ENCODE measurements at regions not wholly inside any gene's neighbourhood (a gene's known extent, or its start where the extent isn't known, plus 50 kb on each side); places are given as distances from the start of the nearest gene placed in this dataset.

- DNase-seq (ENCODE audit: extremely low read depth, insufficient read length), result no peak
- Histone ChIP-seq H3K27me3 (replicated peaks; ENCODE audit: control insufficient read depth, insufficient read depth, low read length) (no peaks in the 10 kb centered on the region), H3K36me3 (ENCODE audit: control insufficient read depth, insufficient read depth, low read length) (no peaks in the 10 kb centered on the region), H3K4me3 (replicated peaks; ENCODE audit: low read depth, low read length) (no peak overlapping the region)
- no peak for TF ChIP-seq CTCF (IDR thresholded peaks at IDR 0.05; ENCODE audit: insufficient read depth, low read length, poor library complexity, severe bottlenecking)
These were observed 473.9 kb upstream of the FZD8 start for GRCh38 chr10:36116040-36116439.

DNA sequence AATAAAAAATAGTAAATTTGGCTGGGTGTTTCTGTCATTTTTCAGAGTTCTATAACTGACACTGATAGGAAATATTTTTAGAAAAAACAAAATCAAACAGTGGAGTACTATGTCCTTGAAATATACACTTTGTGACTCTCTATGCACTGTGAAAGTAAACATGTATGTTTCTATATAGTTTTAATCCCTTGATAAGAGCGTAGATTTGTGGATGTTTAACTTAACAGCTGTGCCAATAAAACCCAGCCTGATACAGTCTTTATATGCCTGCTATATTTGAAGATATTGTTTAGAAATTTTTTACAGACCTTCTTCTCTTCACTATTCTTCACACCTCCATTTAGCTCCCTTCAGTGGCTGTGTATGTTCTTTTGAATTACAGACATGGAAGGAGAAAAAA is 473.3 kb upstream of the FZD8 start:
- Histone ChIP-seq H3K36me3 (ENCODE audit: control insufficient read depth, insufficient read depth, low read length) (no peaks in the 10 kb centered on the region), H3K27me3 (replicated peaks; ENCODE audit: control insufficient read depth, insufficient read depth, low read length) (no peaks in the 10 kb centered on the region), H3K4me3 (replicated peaks; ENCODE audit: low read depth, low read length) (no peak overlapping the region)
- TF ChIP-seq CTCF (IDR thresholded peaks at IDR 0.05; ENCODE audit: insufficient read depth, low read length, poor library complexity, severe bottlenecking), result no peak
- no peak for DNase-seq (ENCODE audit: extremely low read depth, insufficient read length)

GRCh38 chr10:36114913-36115312 is 472.8 kb upstream of the FZD8 start:
- DNase-seq (ENCODE audit: extremely low read depth, insufficient read length), result no peak

GRCh38 chr10:36114141-36114540 is 472.0 kb upstream of the FZD8 start:
- no peaks in the 10 kb centered on the region for H3K36me3 ChIP-seq (ENCODE audit: control insufficient read depth, insufficient read depth, low read length)
- H3K27me3 ChIP-seq (replicated peaks; ENCODE audit: control insufficient read depth, insufficient read depth, low read length), result no peaks in the 10 kb centered on the region
- TF ChIP-seq CTCF (IDR thresholded peaks at IDR 0.05; ENCODE audit: insufficient read depth, low read length, poor library complexity, severe bottlenecking), result no peak
- no peak overlapping the region for H3K4me3 ChIP-seq (replicated peaks; ENCODE audit: low read depth, low read length)
- no peak for DNase-seq (ENCODE audit: extremely low read depth, insufficient read length)

More at GRCh38 chr10:36114913-36115312, 472.8 kb upstream of the FZD8 start:
- Histone ChIP-seq H3K4me3 (replicated peaks; ENCODE audit: low read depth, low read length) (no peak overlapping the region), H3K36me3 (ENCODE audit: control insufficient read depth, insufficient read depth, low read length) (no peaks in the 10 kb centered on the region), H3K27me3 (replicated peaks; ENCODE audit: control insufficient read depth, insufficient read depth, low read length) (no peaks in the 10 kb centered on the region)
- TF ChIP-seq CTCF (IDR thresholded peaks at IDR 0.05; ENCODE audit: insufficient read depth, low read length, poor library complexity, severe bottlenecking), result no peak

DNA sequence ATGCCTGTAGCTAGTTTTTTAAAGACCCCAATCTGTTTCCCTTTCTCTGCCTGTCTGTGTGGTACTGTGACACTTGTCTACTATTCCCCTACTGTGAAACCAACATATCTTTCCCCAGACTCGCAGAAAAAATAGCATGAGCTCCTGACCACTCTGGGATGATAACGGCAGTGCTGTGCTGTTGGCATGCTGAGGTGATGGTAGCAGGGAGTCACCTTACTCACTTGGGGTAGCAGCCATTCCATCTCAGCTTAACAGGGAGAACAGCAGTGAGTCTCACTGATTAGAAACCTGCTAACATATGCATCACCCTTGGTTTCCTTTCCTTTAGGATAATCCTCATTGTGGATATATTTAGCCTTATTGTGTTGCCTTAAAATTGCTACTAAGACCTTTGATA is 469.6 kb upstream of the FZD8 start:
- Histone ChIP-seq H3K4me3 (replicated peaks; ENCODE audit: low read depth, low read length) (no peak overlapping the region), H3K27me3 (replicated peaks; ENCODE audit: control insufficient read depth, insufficient read depth, low read length) (no peaks in the 10 kb centered on the region), H3K36me3 (ENCODE audit: control insufficient read depth, insufficient read depth, low read length) (no peaks in the 10 kb centered on the region)
- no peak for TF ChIP-seq CTCF (IDR thresholded peaks at IDR 0.05; ENCODE audit: insufficient read depth, low read length, poor library complexity, severe bottlenecking)
- no peak for DNase-seq (ENCODE audit: extremely low read depth, insufficient read length)

GRCh38 chr10:36110097-36110496 is 468.0 kb upstream of the FZD8 start:
- Histone ChIP-seq H3K27me3 (replicated peaks; ENCODE audit: control insufficient read depth, insufficient read depth, low read length) (no peaks in the 10 kb centered on the region), H3K36me3 (ENCODE audit: control insufficient read depth, insufficient read depth, low read length) (no peaks in the 10 kb centered on the region), H3K4me3 (replicated peaks; ENCODE audit: low read depth, low read length) (no peak overlapping the region)
- no peak for DNase-seq (ENCODE audit: extremely low read depth, insufficient read length)
- TF ChIP-seq CTCF (IDR thresholded peaks at IDR 0.05; ENCODE audit: insufficient read depth, low read length, poor library complexity, severe bottlenecking), result no peak
